ENCODE measurements at regions not wholly inside any gene's neighbourhood (a gene's known extent, or its start where the extent isn't known, plus 50 kb on each side); places are given as distances from the start of the nearest gene placed in this dataset.
A peak's percentile ranks its signal among the peaks of the same experiment; 100 is the strongest.
"Not testable (repeated sequence)": the region's sequence is repeated elsewhere in the genome, so short reads cannot be mapped to it uniquely, and the experiment has no call there.

DNA sequence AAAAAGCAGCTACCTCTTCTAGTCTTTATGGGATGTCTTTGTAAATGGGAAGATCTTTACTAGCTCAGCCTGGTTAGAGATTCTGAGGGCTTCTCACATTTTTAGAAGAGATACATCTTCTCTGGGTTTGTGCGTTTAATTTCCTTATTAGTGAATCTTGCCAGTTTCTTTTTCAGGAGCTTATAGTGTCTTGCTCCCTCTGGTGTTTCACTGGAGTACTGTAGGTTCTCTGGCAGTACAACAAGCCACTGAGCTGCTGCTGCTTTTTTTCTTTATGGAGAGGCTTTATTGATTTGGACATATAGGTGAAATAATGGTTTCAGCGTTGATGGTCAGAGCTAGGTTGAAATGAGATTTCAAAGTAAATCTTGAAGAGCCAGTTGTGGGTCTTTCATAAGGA, 82.9 kb downstream of the LAS1L start:
- peak; percentile 12 for DNase-seq (ENCODE audit: low spot score)

- no peak for DNase-seq (ENCODE audit: low spot score)
Measured at GRCh38 chrX:65420154-65420553, 114.4 kb downstream of the LAS1L start.

GRCh38 chrX:65407662-65408061, 126.9 kb downstream of the LAS1L start:
- DNase-seq (ENCODE audit: low spot score) = not testable (repeated sequence)

- DNase-seq (ENCODE audit: low spot score) = no peak
Measured at GRCh38 chrX:65407157-65407626, 127.4 kb downstream of the LAS1L start.

DNA sequence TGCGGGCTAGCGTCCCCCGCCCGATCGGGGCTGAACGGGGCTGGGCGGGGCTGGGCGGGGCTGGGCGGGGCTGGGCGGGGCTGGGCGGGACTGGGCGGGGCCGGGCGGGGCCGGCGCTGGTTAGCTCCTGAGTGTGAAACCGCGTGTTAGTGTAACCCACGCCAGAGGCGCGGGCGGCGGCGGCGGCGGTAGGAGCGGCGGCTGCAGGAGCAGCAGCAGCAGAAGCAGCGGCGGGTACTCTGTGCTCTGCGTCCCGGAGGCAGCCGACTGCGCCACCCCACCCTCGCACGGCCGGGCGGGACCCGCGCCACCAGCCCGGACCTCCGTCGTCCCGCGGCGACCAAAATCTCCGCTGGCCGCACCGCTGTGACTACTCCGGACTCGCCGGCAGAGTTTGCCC, 128.1 kb downstream of the LAS1L start:
- no peak for DNase-seq (ENCODE audit: low spot score)

- no peak for DNase-seq (ENCODE audit: low spot score)
Measured at GRCh38 chrX:65392284-65392683, 142.3 kb downstream of the LAS1L start.

GRCh38 chrX:65389120-65389519, 145.5 kb downstream of the LAS1L start:
- DNase-seq (ENCODE audit: low spot score) = not testable (repeated sequence)
